Colonic mucosa (tissue), 4 donors: ENCODE measurements at regions not wholly inside any gene's neighbourhood (a gene's known extent, or its start where the extent isn't known, plus 50 kb on each side); places are given as distances from the start of the nearest gene placed in this dataset.

Experiments used
- DNase-seq: peaks from one replicate; pipeline ENCODE4 v3.0.0-alpha.2; 2020
- H3K27ac ChIP-seq: fragments of 200-600 bp; one replicate; pipeline ENCODE4 v1.8.0; 2021
- H3K27me3 ChIP-seq: fragments of 200-600 bp; one replicate; pipeline ENCODE4 v1.8.0; 2021
- H3K36me3 ChIP-seq: fragments of 200-600 bp; one replicate; pipeline ENCODE4 v1.8.0; 2021
- H3K4me1 ChIP-seq: fragments of 200-600 bp; one replicate; pipeline ENCODE4 v1.8.0; 2021; ENCODE audit warnings: mild to moderate bottlenecking
- H3K4me3 ChIP-seq: fragments of 200-600 bp; one replicate; pipeline ENCODE4 v1.8.0; 2021
- H3K9ac ChIP-seq, 2 donors: one replicate each; pipeline ENCODE4 v1.7.0; 2013; ENCODE audit warnings: control low read depth in 2 of 2, low read depth in 2 of 2, low read length in 2 of 2
- H3K9me3 ChIP-seq: fragments of 200-600 bp; one replicate; pipeline ENCODE4 v1.8.0; 2021
- intact Hi-C: fragments of 100-400 bp; cut with DNase I; formaldehyde crosslinking; loops from one replicate; pipeline ENCODE4 v1.14.1; 2022
- TF ChIP-seq, protein P1 (sequence below): fragments of 200-600 bp; IDR thresholded peaks from one replicate; pipeline ENCODE4 v1.8.0; 2022; ENCODE audit warnings: antibody characterized with exemption, mild to moderate bottlenecking
- donor health status: healthy.
- donor health status: DM: no; HTN: no; CAD: no.
- donor health status: DM: no; HTN: no; CAD: no.

DNA sequence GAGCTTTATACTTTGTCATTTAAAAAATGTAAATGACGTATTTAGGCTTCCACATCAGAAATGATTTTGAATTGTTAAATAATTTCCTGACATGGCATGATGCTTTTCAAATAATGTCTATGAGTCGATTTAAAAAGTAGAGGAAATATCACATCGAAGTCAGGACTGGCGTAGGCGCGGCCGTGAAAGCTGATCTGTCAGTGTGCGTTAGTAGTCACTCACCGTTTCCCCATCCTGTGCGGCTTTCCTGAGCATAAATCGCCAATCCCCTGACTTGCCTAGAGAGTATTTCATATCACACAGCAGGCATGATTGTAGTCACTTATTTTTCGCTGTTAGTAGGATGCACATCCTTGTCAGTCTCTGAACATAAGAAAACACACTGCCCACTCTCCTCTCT, 843.1 kb downstream of the SOCS6 start:
- Histone ChIP-seq H3K27ac (no peak overlapping the region), H3K4me1 (no peaks in the 10 kb centered on the region), H3K9ac (no peak overlapping the region), H3K36me3 (no peaks in the 10 kb centered on the region), H3K9me3 (no peaks in the 10 kb centered on the region), H3K4me3 (no peak overlapping the region), H3K27me3 (no peaks in the 10 kb centered on the region)
- intact Hi-C loops = no loop called here
- DNase-seq = no peak
- TF ChIP-seq, protein P1, sequence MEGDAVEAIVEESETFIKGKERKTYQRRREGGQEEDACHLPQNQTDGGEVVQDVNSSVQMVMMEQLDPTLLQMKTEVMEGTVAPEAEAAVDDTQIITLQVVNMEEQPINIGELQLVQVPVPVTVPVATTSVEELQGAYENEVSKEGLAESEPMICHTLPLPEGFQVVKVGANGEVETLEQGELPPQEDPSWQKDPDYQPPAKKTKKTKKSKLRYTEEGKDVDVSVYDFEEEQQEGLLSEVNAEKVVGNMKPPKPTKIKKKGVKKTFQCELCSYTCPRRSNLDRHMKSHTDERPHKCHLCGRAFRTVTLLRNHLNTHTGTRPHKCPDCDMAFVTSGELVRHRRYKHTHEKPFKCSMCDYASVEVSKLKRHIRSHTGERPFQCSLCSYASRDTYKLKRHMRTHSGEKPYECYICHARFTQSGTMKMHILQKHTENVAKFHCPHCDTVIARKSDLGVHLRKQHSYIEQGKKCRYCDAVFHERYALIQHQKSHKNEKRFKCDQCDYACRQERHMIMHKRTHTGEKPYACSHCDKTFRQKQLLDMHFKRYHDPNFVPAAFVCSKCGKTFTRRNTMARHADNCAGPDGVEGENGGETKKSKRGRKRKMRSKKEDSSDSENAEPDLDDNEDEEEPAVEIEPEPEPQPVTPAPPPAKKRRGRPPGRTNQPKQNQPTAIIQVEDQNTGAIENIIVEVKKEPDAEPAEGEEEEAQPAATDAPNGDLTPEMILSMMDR = no peak

DNA sequence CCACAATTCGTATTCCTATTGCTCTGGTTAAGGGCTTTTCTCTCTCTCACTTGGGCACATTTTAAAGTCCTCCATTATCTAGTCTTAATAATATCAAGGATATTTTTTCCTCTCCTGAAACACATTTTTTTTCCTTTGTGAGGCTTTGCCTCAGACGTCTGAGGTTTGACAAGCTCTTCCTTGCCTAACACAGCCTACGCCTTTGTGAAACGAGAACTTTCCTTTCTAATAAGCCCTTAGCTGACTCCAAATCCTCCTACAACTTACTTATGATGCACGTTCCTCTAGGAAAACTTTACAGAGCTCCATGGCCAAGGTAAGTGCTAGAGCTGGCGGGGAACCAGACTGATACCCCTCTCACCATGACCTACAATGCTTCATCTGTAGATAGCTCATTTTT, 841.5 kb downstream of the SOCS6 start:
- DNase-seq = no peak
- intact Hi-C loops = no loop called here

DNA sequence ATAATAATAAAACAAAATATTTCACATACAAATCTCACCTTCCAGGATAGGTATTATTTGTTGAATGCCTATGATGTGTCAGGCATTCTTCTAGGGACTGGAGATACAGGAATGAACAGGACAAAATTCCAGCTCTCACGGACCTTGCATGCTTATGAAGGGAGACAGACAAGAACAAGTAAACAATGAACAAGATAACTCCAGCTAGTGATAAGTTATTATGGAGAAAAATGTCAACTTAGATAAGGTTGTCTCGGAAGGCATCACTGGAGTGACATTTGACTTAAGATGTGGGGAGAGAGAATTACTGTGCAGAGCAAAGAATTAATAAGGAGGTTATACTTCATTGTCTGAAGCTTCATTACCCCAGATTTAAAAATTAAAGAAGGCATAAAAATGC, 836.7 kb downstream of the SOCS6 start:
- TF ChIP-seq, protein P1 = no peak
- no peak for DNase-seq
- Histone ChIP-seq H3K9ac (no peak overlapping the region), H3K36me3 (no peaks in the 10 kb centered on the region), H3K27ac (no peak overlapping the region), H3K27me3 (no peaks in the 10 kb centered on the region), H3K9me3 (no peaks in the 10 kb centered on the region), H3K4me1 (no peaks in the 10 kb centered on the region), H3K4me3 (no peak overlapping the region)
- intact Hi-C loops = no loop called here

More for the DNA sequence above, 841.5 kb downstream of the SOCS6 start:
- no peaks in the 10 kb centered on the region for H3K4me1 ChIP-seq
- no peaks in the 10 kb centered on the region for H3K9me3 ChIP-seq
- H3K4me3 ChIP-seq = no peak overlapping the region
- no peak overlapping the region for H3K27ac ChIP-seq
- H3K27me3 ChIP-seq = no peaks in the 10 kb centered on the region
- TF ChIP-seq, protein P1 = no peak
- H3K36me3 ChIP-seq = no peaks in the 10 kb centered on the region
- H3K9ac ChIP-seq = no peak overlapping the region

DNA sequence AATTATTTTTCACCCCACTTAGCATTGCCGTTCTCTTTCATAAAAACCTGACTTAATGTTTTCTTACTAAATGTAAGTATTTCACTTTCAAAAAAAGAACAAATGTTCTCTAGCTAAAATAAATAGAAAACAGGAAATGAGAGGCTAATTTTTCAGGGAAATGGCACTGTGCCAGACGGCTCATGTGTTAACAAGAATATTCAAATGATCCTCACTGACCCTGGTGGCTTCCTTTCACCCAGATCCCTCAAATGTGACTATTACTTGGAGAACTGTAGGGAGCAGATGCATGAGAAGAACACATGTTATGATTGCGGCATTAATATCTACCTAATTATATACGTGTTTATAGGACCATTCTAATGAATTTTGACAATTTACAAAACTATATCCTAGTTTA, 827.7 kb downstream of the SOCS6 start:
- TF ChIP-seq, protein P1 = no peak
- DNase-seq = no peak
- intact Hi-C loops = no loop called here
- Histone ChIP-seq H3K27me3 (no peaks in the 10 kb centered on the region), H3K27ac (no peak overlapping the region), H3K4me3 (no peak overlapping the region), H3K9ac (no peak overlapping the region), H3K9me3 (no peaks in the 10 kb centered on the region), H3K36me3 (no peaks in the 10 kb centered on the region), H3K4me1 (no peaks in the 10 kb centered on the region)

DNA sequence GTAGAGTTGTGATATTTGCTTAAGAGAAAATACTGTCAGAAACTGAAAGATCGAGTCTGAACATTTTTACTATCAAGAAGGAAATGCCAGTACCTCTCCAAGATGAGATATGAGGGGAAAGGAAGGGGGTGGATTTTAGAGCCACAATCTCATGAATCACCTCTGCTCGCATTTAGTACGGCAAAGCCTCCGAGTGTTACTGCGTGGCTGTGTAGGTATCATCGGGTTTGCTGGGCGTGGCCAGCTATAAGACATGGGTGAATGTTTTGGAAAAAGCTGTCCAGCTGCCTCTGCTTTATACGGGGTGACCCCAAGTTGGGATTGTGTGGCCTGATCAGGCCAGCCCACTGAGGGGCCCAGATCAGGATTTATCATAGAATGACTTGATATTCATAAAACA, 826.4 kb downstream of the SOCS6 start:
- Histone ChIP-seq H3K9me3 (no peaks in the 10 kb centered on the region), H3K27me3 (no peaks in the 10 kb centered on the region), H3K4me1 (no peaks in the 10 kb centered on the region), H3K36me3 (no peaks in the 10 kb centered on the region), H3K27ac (no peak overlapping the region), H3K9ac (no peak overlapping the region), H3K4me3 (no peak overlapping the region)
- TF ChIP-seq, protein P1 = no peak
- no peak for DNase-seq
- intact Hi-C loops = no loop called here
